H9 (cell line): ENCODE measurements at regions not wholly inside any gene's neighbourhood (a gene's known extent, or its start where the extent isn't known, plus 50 kb on each side); places are given as distances from the start of the nearest gene placed in this dataset.

Source experiments
- DNase-seq: peaks from one replicate; pipeline ENCODE4 v3.0.0-alpha.2; 2017
- H2AFZ ChIP-seq: one replicate; pipeline ENCODE4 v1.6.1; 2013; ENCODE audit warnings: mild to moderate bottlenecking, low read length, control low read depth, moderate library complexity
- H2AK5ac ChIP-seq: 2 replicates; pipeline ENCODE4 v1.6.1; 2013; ENCODE audit warnings: low read length, control low read depth, mixed read lengths; ENCODE audit not compliant: insufficient read length
- H2BK120ac ChIP-seq: one replicate; pipeline ENCODE4 v1.6.1; 2013; ENCODE audit warnings: low read depth, mild to moderate bottlenecking, low read length, control low read depth, inconsistent platforms; ENCODE audit not compliant: poor library complexity, severe bottlenecking
- H2BK12ac ChIP-seq: 2 replicates; pipeline ENCODE4 v1.6.1; 2013; ENCODE audit warnings: low read length, control low read depth, mixed read lengths, low read depth; ENCODE audit not compliant: insufficient read length
- H2BK15ac ChIP-seq: 2 replicates; pipeline ENCODE4 v1.6.1; 2013; ENCODE audit warnings: low read depth, low read length, control low read depth
- H2BK20ac ChIP-seq: one replicate; pipeline ENCODE4 v1.6.1; 2013; ENCODE audit warnings: low read depth, mild to moderate bottlenecking, low read length, control low read depth, inconsistent platforms; ENCODE audit not compliant: poor library complexity, severe bottlenecking
- H2BK5ac ChIP-seq: 2 replicates; pipeline ENCODE4 v1.6.1; 2013; ENCODE audit warnings: low read length, control low read depth, mixed read lengths; ENCODE audit not compliant: insufficient read length
- H3K14ac ChIP-seq: 2 replicates; pipeline ENCODE4 v1.6.1; 2013; ENCODE audit warnings: low read length, control low read depth; ENCODE audit not compliant: insufficient read depth
- H3K18ac ChIP-seq: 2 replicates; pipeline ENCODE4 v1.6.1; 2013; ENCODE audit warnings: low read depth, mild to moderate bottlenecking, mixed read lengths, low read length, control low read depth; ENCODE audit not compliant: insufficient read length
- H3K23ac ChIP-seq: 2 replicates; pipeline ENCODE4 v1.6.1; 2013; ENCODE audit warnings: low read length, control low read depth, mixed read lengths, low read depth; ENCODE audit not compliant: insufficient read length
- H3K23me2 ChIP-seq: 2 replicates; pipeline ENCODE4 v1.6.1; 2013; ENCODE audit warnings: low read depth, mild to moderate bottlenecking, mixed read lengths, low read length, control low read depth; ENCODE audit not compliant: insufficient read length, poor library complexity, severe bottlenecking
- H3K27ac ChIP-seq: 2 replicates; pipeline ENCODE4 v1.5.1; 2013; ENCODE audit warnings: low read length, control low read depth, mixed read lengths, low read depth; ENCODE audit not compliant: insufficient read length
- H3K27me3 ChIP-seq: 2 replicates; pipeline ENCODE4 v1.6.1; 2013; ENCODE audit warnings: low read length, control low read depth, inconsistent platforms; ENCODE audit not compliant: insufficient read depth
- H3K4ac ChIP-seq: 2 replicates; pipeline ENCODE4 v1.6.1; 2013; ENCODE audit warnings: low read depth, mild to moderate bottlenecking, control low read depth, inconsistent platforms, low read length, moderate library complexity
- H3K4me1 ChIP-seq: 2 replicates; pipeline ENCODE4 v1.6.1; 2013; ENCODE audit warnings: low read length, control low read depth, inconsistent platforms; ENCODE audit not compliant: insufficient read depth
- H3K4me2 ChIP-seq: 2 replicates; pipeline ENCODE4 v1.6.1; 2013; ENCODE audit warnings: low read length, control low read depth, mixed read lengths; ENCODE audit not compliant: insufficient read length, insufficient read depth
- H3K56ac ChIP-seq: 2 replicates; pipeline ENCODE4 v1.6.1; 2013; ENCODE audit warnings: low read depth, mild to moderate bottlenecking, mixed read lengths, low read length, control low read depth; ENCODE audit not compliant: insufficient read length
- H3K79me1 ChIP-seq: 2 replicates; pipeline ENCODE4 v1.6.1; 2013; ENCODE audit warnings: low read depth, mild to moderate bottlenecking, moderate library complexity, low read length, control low read depth, inconsistent platforms; ENCODE audit not compliant: insufficient read depth, poor library complexity, severe bottlenecking
- H3K79me2 ChIP-seq: 2 replicates; pipeline ENCODE4 v1.6.1; 2013; ENCODE audit warnings: low read length, control low read depth, inconsistent platforms; ENCODE audit not compliant: insufficient read depth
- H3K9ac ChIP-seq: 2 replicates; pipeline ENCODE4 v1.6.1; 2013; ENCODE audit warnings: low read length, control low read depth, mixed read lengths; ENCODE audit not compliant: insufficient read length; ENCODE audit errors: extremely low read depth
- H3K9me3 ChIP-seq: one replicate; pipeline ENCODE4 v1.6.1; 2013; ENCODE audit warnings: low read depth, low read length, inconsistent platforms; ENCODE audit not compliant: control insufficient read depth
- H3T11ph ChIP-seq: one replicate; pipeline ENCODE4 v1.6.1; 2013; ENCODE audit warnings: mild to moderate bottlenecking, low read length, control low read depth, inconsistent platforms
- H4K20me1 ChIP-seq: one replicate; pipeline ENCODE4 v1.6.1; 2013; ENCODE audit not compliant: control insufficient read depth, insufficient read length, insufficient read depth
- H4K5ac ChIP-seq: 2 replicates; pipeline ENCODE4 v1.6.1; 2013; ENCODE audit warnings: low read depth, mild to moderate bottlenecking, mixed read lengths, low read length, control low read depth; ENCODE audit not compliant: insufficient read length
- H4K8ac ChIP-seq: replicated peaks from 2 replicates; pipeline ENCODE4 v1.6.1; 2013; ENCODE audit warnings: low read length, control low read depth, mixed read lengths, low read depth; ENCODE audit not compliant: insufficient read length
- H4K91ac ChIP-seq: 2 replicates; pipeline ENCODE4 v1.6.1; 2013; ENCODE audit warnings: low read depth, mild to moderate bottlenecking, moderate library complexity, mixed read lengths, low read length, control low read depth; ENCODE audit not compliant: insufficient read length
- H3K27ac Mint-ChIP-seq, 3 experiments: 2 replicates in 2 of 3; 3 replicates in 1 of 3; pipeline ENCODE4 v1.8.0; 2020 to 2021; ENCODE audit warnings: mixed read lengths in 3 of 3, mild to moderate bottlenecking in 1 of 3, moderate library complexity in 1 of 3
- H3K27me3 Mint-ChIP-seq: 2 replicates; pipeline ENCODE4 v1.8.0; 2021; ENCODE audit warnings: low read depth, mild to moderate bottlenecking, moderate library complexity, mixed read lengths
- H3K36me3 Mint-ChIP-seq, 3 experiments: 2 replicates in 2 of 3; 3 replicates in 1 of 3; pipeline ENCODE4 v1.8.0; 2020 to 2021; ENCODE audit warnings: low read depth in 3 of 3, mixed read lengths in 3 of 3; ENCODE audit not compliant: insufficient read depth in 1 of 3
- H3K4me1 Mint-ChIP-seq, 2 experiments: 2 replicates each; pipeline ENCODE4 v1.8.0; 2020; ENCODE audit warnings: mixed read lengths in 2 of 2
- H3K4me3 Mint-ChIP-seq, 2 experiments: 2 replicates in 1 of 2; 3 replicates in 1 of 2; pipeline ENCODE4 v1.8.0; 2020 to 2021; ENCODE audit warnings: mild to moderate bottlenecking in 2 of 2, mixed read lengths in 2 of 2, moderate library complexity in 1 of 2
- H3K9me3 Mint-ChIP-seq, 2 experiments: 2 replicates in 1 of 2; 3 replicates in 1 of 2; pipeline ENCODE4 v1.8.0; 2020; ENCODE audit warnings: mild to moderate bottlenecking in 2 of 2, mixed read lengths in 2 of 2, moderate library complexity in 1 of 2
- WGBS: extraction: QIAGEN DNeasy Blood & Tissue Kit; methylation state at CpG from one replicate; pipeline ENCODE4 v1.1.7; 2013; ENCODE audit warnings: missing lambda C conversion rate, low lambda C conversion rate, mixed read lengths; ENCODE audit not compliant: insufficient read length; ENCODE audit errors: extremely low coverage; 5-methylcytosine and 5-hydroxymethylcytosine counted together
- TF ChIP-seq, protein P1 (sequence below): fragments of 200-600 bp; sonication (generic); conservative IDR thresholded peaks from 3 replicates; pipeline ENCODE4 v1.8.0; 2021; ENCODE audit warnings: antibody characterized with exemption, mild to moderate bottlenecking

DNA sequence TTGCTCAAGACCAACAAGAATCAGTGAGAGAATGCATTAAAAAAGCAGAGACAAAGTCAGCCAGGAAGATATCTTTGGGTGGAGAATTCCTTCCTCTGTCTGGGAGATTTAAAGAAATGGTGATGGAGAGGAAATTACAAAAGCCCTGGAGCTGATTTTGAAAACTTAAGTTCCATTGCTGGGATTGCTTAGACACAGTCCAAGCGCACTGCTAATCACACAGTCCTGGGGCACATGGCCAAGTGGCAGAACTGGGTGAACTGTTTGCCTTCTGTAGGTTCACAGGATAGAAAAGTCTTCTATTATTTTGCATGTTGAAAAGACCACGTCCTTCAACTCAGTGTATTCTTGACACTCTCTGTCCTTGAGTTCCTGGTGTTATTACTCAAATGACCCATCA is 284.9 kb upstream of the FBXL7 start:
- no peak overlapping the region for H4K8ac ChIP-seq
- no peak overlapping the region for H2AFZ ChIP-seq
- Mint-ChIP-seq H3K4me1 (no peaks in the 10 kb centered on the region), H3K27ac (no peak overlapping the region), H3K9me3 (no peaks in the 10 kb centered on the region), H3K4me3 (no peak overlapping the region), H3K27me3 (no peaks in the 10 kb centered on the region), H3K36me3 (no peaks in the 10 kb centered on the region)
- TF ChIP-seq, protein P1, sequence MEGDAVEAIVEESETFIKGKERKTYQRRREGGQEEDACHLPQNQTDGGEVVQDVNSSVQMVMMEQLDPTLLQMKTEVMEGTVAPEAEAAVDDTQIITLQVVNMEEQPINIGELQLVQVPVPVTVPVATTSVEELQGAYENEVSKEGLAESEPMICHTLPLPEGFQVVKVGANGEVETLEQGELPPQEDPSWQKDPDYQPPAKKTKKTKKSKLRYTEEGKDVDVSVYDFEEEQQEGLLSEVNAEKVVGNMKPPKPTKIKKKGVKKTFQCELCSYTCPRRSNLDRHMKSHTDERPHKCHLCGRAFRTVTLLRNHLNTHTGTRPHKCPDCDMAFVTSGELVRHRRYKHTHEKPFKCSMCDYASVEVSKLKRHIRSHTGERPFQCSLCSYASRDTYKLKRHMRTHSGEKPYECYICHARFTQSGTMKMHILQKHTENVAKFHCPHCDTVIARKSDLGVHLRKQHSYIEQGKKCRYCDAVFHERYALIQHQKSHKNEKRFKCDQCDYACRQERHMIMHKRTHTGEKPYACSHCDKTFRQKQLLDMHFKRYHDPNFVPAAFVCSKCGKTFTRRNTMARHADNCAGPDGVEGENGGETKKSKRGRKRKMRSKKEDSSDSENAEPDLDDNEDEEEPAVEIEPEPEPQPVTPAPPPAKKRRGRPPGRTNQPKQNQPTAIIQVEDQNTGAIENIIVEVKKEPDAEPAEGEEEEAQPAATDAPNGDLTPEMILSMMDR: no peak
- no peak overlapping the region for H3K14ac ChIP-seq
- H4K20me1 ChIP-seq: no peaks in the 10 kb centered on the region
- H2AK5ac ChIP-seq: no peak overlapping the region
- no peak overlapping the region for H3K4me2 ChIP-seq
- H3K9me3 ChIP-seq: no peaks in the 10 kb centered on the region
- no peak overlapping the region for H3K27ac ChIP-seq
- no peak overlapping the region for H3K23ac ChIP-seq
- no peak overlapping the region for H4K5ac ChIP-seq
- H4K91ac ChIP-seq: no peak overlapping the region
- no peaks in the 10 kb centered on the region for H3K4me1 ChIP-seq
- no peaks in the 10 kb centered on the region for H3K27me3 ChIP-seq
- H2BK15ac ChIP-seq: no peak overlapping the region
- H2BK5ac ChIP-seq: no peak overlapping the region
- no peak overlapping the region for H3T11ph ChIP-seq
- no peak overlapping the region for H3K9ac ChIP-seq
- H2BK20ac ChIP-seq: no peak overlapping the region
- H2BK12ac ChIP-seq: no peak overlapping the region
- H2BK120ac ChIP-seq: no peak overlapping the region
- no peaks in the 10 kb centered on the region for H3K79me1 ChIP-seq
- H3K23me2 ChIP-seq: no peaks in the 10 kb centered on the region
- DNase-seq: no peak
- no peak overlapping the region for H3K4ac ChIP-seq
- no CpG with 5 or more reads among the region's 2 CpGs for WGBS
- no peaks in the 10 kb centered on the region for H3K79me2 ChIP-seq
- no peak overlapping the region for H3K56ac ChIP-seq
- no peak overlapping the region for H3K18ac ChIP-seq
